HEK293T (cell line): ENCODE measurements at regions not wholly inside any gene's neighbourhood (a gene's known extent, or its start where the extent isn't known, plus 50 kb on each side); places are given as distances from the start of the nearest gene placed in this dataset.

Experiments used
- ARNT ChIP-seq: fragments of 450-650 bp; IDR thresholded peaks from 2 replicates; pipeline ENCODE4 v1.6.1; 2017; ENCODE audit warnings: mild to moderate bottlenecking
- BHLHE40 ChIP-seq: fragments of 450-650 bp; IDR thresholded peaks from 2 replicates; pipeline ENCODE4 v1.6.1; 2016; ENCODE audit warnings: mild to moderate bottlenecking, moderate library complexity, borderline replicate concordance
- ELF4 ChIP-seq: fragments of 450-650 bp; IDR thresholded peaks from 2 replicates; pipeline ENCODE4 v1.6.1; 2017; ENCODE audit warnings: antibody characterized with exemption
- FOXA1 ChIP-seq: fragments of 450-650 bp; IDR thresholded peaks from 2 replicates; pipeline ENCODE4 v1.6.1; 2016; ENCODE audit warnings: mild to moderate bottlenecking
- FOXM1 ChIP-seq: fragments of 450-650 bp; IDR thresholded peaks from 2 replicates; pipeline ENCODE4 v1.6.1; 2017; ENCODE audit warnings: mild to moderate bottlenecking, borderline replicate concordance
- HDGF ChIP-seq: fragments of 450-650 bp; IDR thresholded peaks from 2 replicates; pipeline ENCODE4 v1.6.1; 2017; ENCODE audit warnings: antibody characterized with exemption, borderline replicate concordance
- PKNOX1 ChIP-seq: fragments of 450-650 bp; IDR thresholded peaks from 2 replicates; pipeline ENCODE4 v1.6.1; 2016
- SP1 ChIP-seq: fragments of 450-650 bp; IDR thresholded peaks from 2 replicates; pipeline ENCODE4 v1.6.1; 2017
- SUZ12 ChIP-seq: fragments of 450-650 bp; IDR thresholded peaks from 2 replicates; pipeline ENCODE4 v1.6.1; 2016; ENCODE audit warnings: mild to moderate bottlenecking
- ZNF384 ChIP-seq: fragments of 450-650 bp; IDR thresholded peaks from 2 replicates; pipeline ENCODE4 v1.6.1; 2016

DNA sequence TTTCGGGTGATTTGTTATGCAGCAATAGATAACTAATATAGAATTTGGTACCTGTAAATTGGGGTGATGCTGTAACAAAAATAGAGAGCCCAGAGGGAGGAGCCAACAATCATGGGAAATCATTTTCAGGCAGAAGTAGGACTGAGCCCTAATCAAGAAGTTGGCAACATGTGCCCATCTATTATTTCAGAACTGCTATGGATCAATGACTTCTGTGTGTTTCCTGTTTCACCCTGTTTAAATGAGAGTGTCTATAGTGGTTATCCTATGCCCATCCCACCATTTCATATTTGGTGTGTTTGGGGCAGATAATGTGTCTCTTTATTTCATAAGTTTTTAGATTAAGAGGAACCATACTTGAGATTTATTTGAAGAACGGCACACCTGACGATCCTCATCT, 330.8 kb upstream of the CITED2 start:
- TF ChIP-seq SUZ12 (no peak), ELF4 (no peak), ARNT (no peak), BHLHE40 (no peak), SP1 (no peak), FOXM1 (no peak), FOXA1 (no peak), HDGF (no peak), ZNF384 (no peak), PKNOX1 (no peak)
